K562 (cell line): ENCODE measurements at regions not wholly inside any gene's neighbourhood (a gene's known extent, or its start where the extent isn't known, plus 50 kb on each side); places are given as distances from the start of the nearest gene placed in this dataset.

Source experiments
- ATAC-seq: fragments of 200-7000 bp; cut with Tn5 transposase; 3 replicates; pipeline ENCODE4 v1.9.1; 2020; ENCODE audit warnings: moderate library complexity
- BruUV-seq: library from RNA; stranded (reverse); fragments of 400-500 nt; replicated peaks from 2 replicates; lab custom pipeline; 2021; lab: Mats Ljungman, UMichigan
- CTCF ChIA-PET: fragments of 300-600 bp; formaldehyde crosslinking; extraction: SDS; loops from one replicate; lab custom pipeline; 2021; ENCODE audit warnings: low intra/inter-chr PET ratio; lab: Yijun Ruan, JAX
- POLR2A ChIA-PET: fragments of 300-600, 350-650 bp; sonication (Branson Sonifier 250); formaldehyde crosslinking; extraction: SDS; loops from one replicate; lab custom pipeline; 2021; ENCODE audit warnings: antibody characterized with exemption, inconsistent platforms; lab: Yijun Ruan, JAX
- DNase-seq, 4 experiments: peaks; one replicate each; pipeline versions ENCODE4 v3.0.0 to v3.0.0-alpha.2; 2011 to 2018; ENCODE audit warnings: low spot score in 3 of 4, mixed read lengths in 3 of 4; ENCODE audit errors: extremely low read depth in 1 of 4
- FAIRE-seq: peaks from 2 replicates; lab custom pipeline; 2011; peaks lifted over from hg19 to GRCh38; lab: Jason Lieb, UNC
- H2AFZ ChIP-seq: 2 replicates; pipeline ENCODE4 v1.6.0; 2011; ENCODE audit warnings: low read depth, low read length, control low read depth, inconsistent platforms
- H3K27ac ChIP-seq: fragments of 200-600 bp; 3 replicates; pipeline ENCODE4 v1.8.0; 2011; ENCODE audit warnings: low read depth, mild to moderate bottlenecking, control low read depth, inconsistent platforms, low read length, moderate library complexity, mixed read lengths; ENCODE audit errors: extremely low read depth
- H3K27me3 ChIP-seq, 2 experiments: fragments of 300-600 bp in 1 of 2; 2 replicates in 1 of 2; 3 replicates in 1 of 2; pipeline versions ENCODE4 v1.6.0 to v1.8.0; 2011; ENCODE audit warnings: inconsistent platforms in 2 of 2, low read length in 2 of 2, mild to moderate bottlenecking in 1 of 2, mixed read lengths in 1 of 2, moderate library complexity in 1 of 2; ENCODE audit not compliant: control insufficient read depth in 2 of 2, insufficient read depth in 2 of 2
- H3K36me3 ChIP-seq: fragments of 300-600 bp; 3 replicates; pipeline ENCODE4 v1.8.0; 2011; ENCODE audit warnings: mild to moderate bottlenecking, low read length, inconsistent platforms; ENCODE audit not compliant: control insufficient read depth, insufficient read depth
- H3K4me1 ChIP-seq, 2 experiments: fragments of 200-600 bp in 1 of 2; replicated peaks in 1 of 2; 2 replicates in 1 of 2; 3 replicates in 1 of 2; pipeline versions ENCODE4 v1.5.1 to v1.8.0; 2011; ENCODE audit warnings: inconsistent platforms in 2 of 2, low read length in 2 of 2, mild to moderate bottlenecking in 1 of 2, mixed read lengths in 1 of 2, moderate library complexity in 1 of 2; ENCODE audit not compliant: control insufficient read depth in 2 of 2, insufficient read depth in 2 of 2
- H3K4me2 ChIP-seq: 2 replicates; pipeline ENCODE4 v1.6.1; 2011; ENCODE audit warnings: low read length, control low read depth, inconsistent platforms, mixed read lengths; ENCODE audit not compliant: insufficient read depth
- H3K4me3 ChIP-seq: fragments of 200-600 bp; sonication (generic), shearing (Covaris generic); 2 replicates; pipeline ENCODE4 v1.5.1; 2016; ENCODE audit warnings: control low read depth, inconsistent platforms
- H3K79me2 ChIP-seq: fragments of 200-600 bp; 3 replicates; pipeline ENCODE4 v1.8.0; 2011; ENCODE audit warnings: low read length, inconsistent platforms; ENCODE audit not compliant: control insufficient read depth, insufficient read depth
- H3K9ac ChIP-seq, 2 experiments: 2 replicates each; pipeline versions ENCODE4 v1.6.0 to v1.6.1; 2011; ENCODE audit warnings: low read depth in 2 of 2, low read length in 2 of 2, control low read depth in 1 of 2, inconsistent platforms in 1 of 2, mild to moderate bottlenecking in 1 of 2, mixed read lengths in 1 of 2; ENCODE audit not compliant: insufficient read depth in 1 of 2
- H3K9me1 ChIP-seq: one replicate; pipeline ENCODE4 v1.6.0; 2011; ENCODE audit warnings: inconsistent platforms, mild to moderate bottlenecking, low read length, moderate library complexity; ENCODE audit not compliant: control insufficient read depth, insufficient read depth
- H3K9me3 ChIP-seq: replicated peaks from 2 replicates; pipeline ENCODE4 v1.5.1; 2011; ENCODE audit warnings: low read depth, low read length, inconsistent platforms; ENCODE audit not compliant: control insufficient read depth, insufficient read depth
- H4K20me1 ChIP-seq: replicated peaks from 2 replicates; pipeline ENCODE4 v1.6.1; 2011; ENCODE audit warnings: low read length, inconsistent platforms, mixed read lengths; ENCODE audit not compliant: control insufficient read depth, insufficient read depth
- KAT7 ChIP-seq: sonication (generic); formaldehyde crosslinking; IDR thresholded peaks from 2 replicates; pipeline ENCODE4 v1.8.0; 2022; ENCODE audit warnings: missing genetic modification reagents, mild to moderate bottlenecking, borderline replicate concordance
- KDM5B ChIP-seq: fragments of 200-600 bp; sonication (generic); IDR thresholded peaks from 2 replicates; pipeline ENCODE4 v1.6.1; 2012; ENCODE audit warnings: low read depth, mild to moderate bottlenecking, moderate library complexity, low read length, control low read depth, inconsistent platforms; ENCODE audit not compliant: insufficient replicate concordance
- LARP7 ChIP-seq: fragments of 450-650 bp; IDR thresholded peaks from 2 replicates; pipeline ENCODE4 v1.6.1; 2016
- MCM2 ChIP-seq: fragments of 450-650 bp; IDR thresholded peaks from 2 replicates; pipeline ENCODE4 v1.6.1; 2017; ENCODE audit warnings: low read depth, mild to moderate bottlenecking
- NFXL1 ChIP-seq: fragments of 450-650 bp; formaldehyde crosslinking; IDR thresholded peaks from 2 replicates; pipeline ENCODE4 v1.4.0; 2021; ENCODE audit warnings: mild to moderate bottlenecking
- POLR2H ChIP-seq: IDR thresholded peaks from 2 replicates; pipeline ENCODE4 v1.6.1; 2016; ENCODE audit warnings: missing genetic modification characterization, low read depth, mild to moderate bottlenecking, control low read depth, missing compliant biosample characterization, moderate library complexity
- SUPT5H ChIP-seq: fragments of 450-650 bp; IDR thresholded peaks from 2 replicates; pipeline ENCODE4 v1.6.1; 2016
- ZNF274 ChIP-seq: IDR thresholded peaks from 2 replicates; pipeline ENCODE4 v1.6.1; 2011; ENCODE audit warnings: low read depth, mild to moderate bottlenecking, low read length, moderate library complexity, borderline replicate concordance
- ZNF384 ChIP-seq: IDR thresholded peaks from 2 replicates; pipeline ENCODE4 v1.6.1; 2012; ENCODE audit warnings: low read depth, low read length, improper control_type of control experiment
- WGBS: fragments of 100-300 bp; shearing (Covaris generic); methylation state at CpG from one replicate; pipeline ENCODE4 v1.1.6; 2016; ENCODE audit warnings: low coverage, mixed read lengths; ENCODE audit not compliant: insufficient coverage; ENCODE audit errors: missing lambda C conversion rate; 5-methylcytosine and 5-hydroxymethylcytosine counted together
- in situ Hi-C: fragments of 300-500 bp; cut with MboI; formaldehyde crosslinking; loops from 4 replicates; pipeline ENCODE4 v1.15.0; 2018; ENCODE audit warnings: inconsistent platforms, mixed read lengths
- intact Hi-C: fragments of 100-400 bp; cut with micrococcal nuclease; formaldehyde crosslinking; loops from 2 replicates; pipeline ENCODE4 v1.14.2; 2022
- TF ChIP-seq, protein P1 (sequence below): fragments of 200-800 bp; sonication (Bioruptor generic); IDR thresholded peaks from 2 replicates; pipeline ENCODE4 v1.6.1; 2016; ENCODE audit warnings: missing genetic modification characterization, missing compliant biosample characterization
- TF ChIP-seq, protein P2 (sequence below): fragments of 450-650 bp; IDR thresholded peaks from 2 replicates; pipeline ENCODE4 v1.6.1; 2016; ENCODE audit warnings: mild to moderate bottlenecking

DNA sequence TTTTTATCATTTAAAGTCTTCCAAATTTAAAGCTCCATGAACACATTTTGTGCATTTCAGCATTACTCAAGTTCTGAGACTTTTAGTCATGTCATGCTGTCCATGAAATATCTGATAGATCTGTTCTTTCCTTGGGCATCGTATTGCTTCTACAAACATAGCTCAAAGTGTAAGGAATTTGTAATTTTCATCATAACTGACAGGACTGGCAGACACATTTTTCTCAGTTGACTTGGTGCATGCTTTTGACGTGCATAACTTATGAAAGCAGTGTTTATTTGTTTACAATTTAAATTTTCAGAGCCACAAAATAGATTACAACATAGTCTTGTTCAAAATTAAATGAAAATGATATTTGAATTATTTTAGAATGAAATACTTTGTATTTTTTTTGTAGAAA, 812.1 kb upstream of the NOVA1 start:
- DNase-seq = no peak
- CTCF ChIA-PET = no interaction called here
- Histone ChIP-seq H3K9me1 (no peaks in the 10 kb centered on the region), H3K36me3 (no peaks in the 10 kb centered on the region), H2AFZ (no peak overlapping the region), H3K79me2 (no peaks in the 10 kb centered on the region), H3K27ac (no peak overlapping the region)
- POLR2A ChIA-PET = no interaction called here
- intact Hi-C loops = no loop called here
- TF ChIP-seq, protein P1, sequence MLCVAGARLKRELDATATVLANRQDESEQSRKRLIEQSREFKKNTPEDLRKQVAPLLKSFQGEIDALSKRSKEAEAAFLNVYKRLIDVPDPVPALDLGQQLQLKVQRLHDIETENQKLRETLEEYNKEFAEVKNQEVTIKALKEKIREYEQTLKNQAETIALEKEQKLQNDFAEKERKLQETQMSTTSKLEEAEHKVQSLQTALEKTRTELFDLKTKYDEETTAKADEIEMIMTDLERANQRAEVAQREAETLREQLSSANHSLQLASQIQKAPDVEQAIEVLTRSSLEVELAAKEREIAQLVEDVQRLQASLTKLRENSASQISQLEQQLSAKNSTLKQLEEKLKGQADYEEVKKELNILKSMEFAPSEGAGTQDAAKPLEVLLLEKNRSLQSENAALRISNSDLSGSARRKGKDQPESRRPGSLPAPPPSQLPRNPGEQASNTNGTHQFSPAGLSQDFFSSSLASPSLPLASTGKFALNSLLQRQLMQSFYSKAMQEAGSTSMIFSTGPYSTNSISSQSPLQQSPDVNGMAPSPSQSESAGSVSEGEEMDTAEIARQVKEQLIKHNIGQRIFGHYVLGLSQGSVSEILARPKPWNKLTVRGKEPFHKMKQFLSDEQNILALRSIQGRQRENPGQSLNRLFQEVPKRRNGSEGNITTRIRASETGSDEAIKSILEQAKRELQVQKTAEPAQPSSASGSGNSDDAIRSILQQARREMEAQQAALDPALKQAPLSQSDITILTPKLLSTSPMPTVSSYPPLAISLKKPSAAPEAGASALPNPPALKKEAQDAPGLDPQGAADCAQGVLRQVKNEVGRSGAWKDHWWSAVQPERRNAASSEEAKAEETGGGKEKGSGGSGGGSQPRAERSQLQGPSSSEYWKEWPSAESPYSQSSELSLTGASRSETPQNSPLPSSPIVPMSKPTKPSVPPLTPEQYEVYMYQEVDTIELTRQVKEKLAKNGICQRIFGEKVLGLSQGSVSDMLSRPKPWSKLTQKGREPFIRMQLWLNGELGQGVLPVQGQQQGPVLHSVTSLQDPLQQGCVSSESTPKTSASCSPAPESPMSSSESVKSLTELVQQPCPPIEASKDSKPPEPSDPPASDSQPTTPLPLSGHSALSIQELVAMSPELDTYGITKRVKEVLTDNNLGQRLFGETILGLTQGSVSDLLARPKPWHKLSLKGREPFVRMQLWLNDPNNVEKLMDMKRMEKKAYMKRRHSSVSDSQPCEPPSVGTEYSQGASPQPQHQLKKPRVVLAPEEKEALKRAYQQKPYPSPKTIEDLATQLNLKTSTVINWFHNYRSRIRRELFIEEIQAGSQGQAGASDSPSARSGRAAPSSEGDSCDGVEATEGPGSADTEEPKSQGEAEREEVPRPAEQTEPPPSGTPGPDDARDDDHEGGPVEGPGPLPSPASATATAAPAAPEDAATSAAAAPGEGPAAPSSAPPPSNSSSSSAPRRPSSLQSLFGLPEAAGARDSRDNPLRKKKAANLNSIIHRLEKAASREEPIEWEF = no peak
- no peak for TF ChIP-seq KAT7 (CRISPR knock-in tag)
- no peak for TF ChIP-seq LARP7
- no peak for TF ChIP-seq ZNF384
- TF ChIP-seq NFXL1 (CRISPR knock-in tag) = no peak
- TF ChIP-seq SUPT5H = no peak
- TF ChIP-seq, protein P2, sequence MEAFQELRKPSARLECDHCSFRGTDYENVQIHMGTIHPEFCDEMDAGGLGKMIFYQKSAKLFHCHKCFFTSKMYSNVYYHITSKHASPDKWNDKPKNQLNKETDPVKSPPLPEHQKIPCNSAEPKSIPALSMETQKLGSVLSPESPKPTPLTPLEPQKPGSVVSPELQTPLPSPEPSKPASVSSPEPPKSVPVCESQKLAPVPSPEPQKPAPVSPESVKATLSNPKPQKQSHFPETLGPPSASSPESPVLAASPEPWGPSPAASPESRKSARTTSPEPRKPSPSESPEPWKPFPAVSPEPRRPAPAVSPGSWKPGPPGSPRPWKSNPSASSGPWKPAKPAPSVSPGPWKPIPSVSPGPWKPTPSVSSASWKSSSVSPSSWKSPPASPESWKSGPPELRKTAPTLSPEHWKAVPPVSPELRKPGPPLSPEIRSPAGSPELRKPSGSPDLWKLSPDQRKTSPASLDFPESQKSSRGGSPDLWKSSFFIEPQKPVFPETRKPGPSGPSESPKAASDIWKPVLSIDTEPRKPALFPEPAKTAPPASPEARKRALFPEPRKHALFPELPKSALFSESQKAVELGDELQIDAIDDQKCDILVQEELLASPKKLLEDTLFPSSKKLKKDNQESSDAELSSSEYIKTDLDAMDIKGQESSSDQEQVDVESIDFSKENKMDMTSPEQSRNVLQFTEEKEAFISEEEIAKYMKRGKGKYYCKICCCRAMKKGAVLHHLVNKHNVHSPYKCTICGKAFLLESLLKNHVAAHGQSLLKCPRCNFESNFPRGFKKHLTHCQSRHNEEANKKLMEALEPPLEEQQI = no peak
- no peak for TF ChIP-seq MCM2
- no peak for TF ChIP-seq KDM5B
- no peak for TF ChIP-seq ZNF274
- no peak for TF ChIP-seq POLR2H
- TF ChIP-seq, all 486 proteins: peak for 0
- H3K4me1 ChIP-seq = no peaks in the 10 kb centered on the region
- H3K9me3 ChIP-seq = no peaks in the 10 kb centered on the region
- ATAC-seq = no peak
- no peak overlapping the region for H3K4me2 ChIP-seq
- FAIRE-seq = no peak
- no peak overlapping the region for H3K9ac ChIP-seq
- H3K27me3 ChIP-seq = no peaks in the 10 kb centered on the region
- H3K4me3 ChIP-seq = no peak overlapping the region
- 6% methylated on average over 2 of the region's 2 CpGs for WGBS
- no TSS peak for BruUV-seq
- in situ Hi-C loops = no loop called here
- no peaks in the 10 kb centered on the region for H4K20me1 ChIP-seq
